ENCODE measurements at regions not wholly inside any gene's neighbourhood (a gene's known extent, or its start where the extent isn't known, plus 50 kb on each side); places are given as distances from the start of the nearest gene placed in this dataset.

GRCh38 chr7:142319970-142320369 is 62.1 kb upstream of the PRSS58 start:
- peak; percentile 24 to 41 for DNase-seq

GRCh38 chr7:142314281-142314680 is 56.4 kb upstream of the PRSS58 start:
- DNase-seq, result no peak

- no peak for DNase-seq
Observed at GRCh38 chr7:142313528-142313927, 55.7 kb upstream of the PRSS58 start.

GRCh38 chr7:142311876-142312275 is 54.0 kb upstream of the PRSS58 start:
- DNase-seq, result no peak

GRCh38 chr7:142308918-142309317 is 51.1 kb upstream of the PRSS58 start:
- no peak for DNase-seq

GRCh38 chr7:142308326-142308725 is 50.5 kb upstream of the PRSS58 start:
- DNase-seq, result no peak
